ENCODE measurements at regions not wholly inside any gene's neighbourhood (a gene's known extent, or its start where the extent isn't known, plus 50 kb on each side); places are given as distances from the start of the nearest gene placed in this dataset.

- Histone ChIP-seq H2AFZ (ENCODE audit: insufficient read depth, low read depth, low read length, poor library complexity, severe bottlenecking) (no peak overlapping the region), H3K27ac (ENCODE audit: low read depth in 1 of 2, low read length in 2 of 2) (no peak overlapping the region), H3K4me1 (ENCODE audit: control insufficient read depth in 1 of 2, insufficient read depth in 2 of 2, low read length in 2 of 2) (no peaks in the 10 kb centered on the region), H3K27me3 (ENCODE audit: control insufficient read depth in 2 of 2, insufficient read depth in 2 of 2, low read length in 2 of 2) (no peaks in the 10 kb centered on the region), H3K79me2 (ENCODE audit: insufficient read depth, low read length) (no peaks in the 10 kb centered on the region), H3K4me3 (replicated peaks in 1 of 3; ENCODE audit: low read depth in 2 of 3, low read length in 3 of 3) (no peak overlapping the region), H3K4me2 (replicated peaks; ENCODE audit: extremely low read depth, low read length, poor library complexity, severe bottlenecking) (no peak overlapping the region), H3K9ac (ENCODE audit: insufficient read depth, low read length, poor library complexity, severe bottlenecking) (no peak overlapping the region), H4K20me1 (ENCODE audit: insufficient read depth, low read length) (no peaks in the 10 kb centered on the region), H3K36me3 (replicated peaks in 1 of 2; ENCODE audit: control insufficient read depth in 1 of 2, insufficient read depth in 2 of 2, low read length in 2 of 2) (no peaks in the 10 kb centered on the region), H3K9me3 (replicated peaks in 1 of 2; ENCODE audit: control insufficient read depth in 1 of 2, insufficient read depth in 1 of 2, low read length in 2 of 2) (peaks cover 30 to 36% of the 10 kb centered on the region in 2 donors)
- H3K4me3 Mint-ChIP-seq: no peak overlapping the region
- peaks cover 14 to 30% (median 25%) of the 10 kb centered on the region in 7 donors for H3K9me3 Mint-ChIP-seq
- TF ChIP-seq CTCF (IDR thresholded peaks at IDR 0.05): no peak
- H3K27ac Mint-ChIP-seq: no peak overlapping the region
- intact Hi-C loops (cut with micrococcal nuclease): no loop called here
- WGBS (ENCODE audit: insufficient coverage): 88% methylated on average over 2 of the region's 2 CpGs
- no peaks in the 10 kb centered on the region for H3K4me1 Mint-ChIP-seq
- H3K36me3 Mint-ChIP-seq: no peaks in the 10 kb centered on the region
- H3K27me3 Mint-ChIP-seq (ENCODE audit: low read depth in 3 of 3): no peaks in the 10 kb centered on the region
- no peak for DNase-seq
Measured at GRCh38 chr10:36066102-36066501, 424.0 kb upstream of the FZD8 start.

- Histone ChIP-seq H3K4me3 (replicated peaks in 1 of 3; ENCODE audit: low read depth in 2 of 3, low read length in 3 of 3) (no peak overlapping the region), H3K9ac (ENCODE audit: insufficient read depth, low read length, poor library complexity, severe bottlenecking) (no peak overlapping the region), H3K27me3 (ENCODE audit: control insufficient read depth in 2 of 2, insufficient read depth in 2 of 2, low read length in 2 of 2) (no peaks in the 10 kb centered on the region), H3K27ac (ENCODE audit: low read depth in 1 of 2, low read length in 2 of 2) (no peak overlapping the region), H3K4me1 (ENCODE audit: control insufficient read depth in 1 of 2, insufficient read depth in 2 of 2, low read length in 2 of 2) (no peaks in the 10 kb centered on the region), H2AFZ (ENCODE audit: insufficient read depth, low read depth, low read length, poor library complexity, severe bottlenecking) (no peak overlapping the region), H3K36me3 (replicated peaks in 1 of 2; ENCODE audit: control insufficient read depth in 1 of 2, insufficient read depth in 2 of 2, low read length in 2 of 2) (no peaks in the 10 kb centered on the region), H3K79me2 (ENCODE audit: insufficient read depth, low read length) (no peaks in the 10 kb centered on the region), H3K9me3 (replicated peaks in 1 of 2; ENCODE audit: control insufficient read depth in 1 of 2, insufficient read depth in 1 of 2, low read length in 2 of 2) (peaks cover 34 to 42% of the 10 kb centered on the region in 2 donors), H3K4me2 (replicated peaks; ENCODE audit: extremely low read depth, low read length, poor library complexity, severe bottlenecking) (no peak overlapping the region), H4K20me1 (ENCODE audit: insufficient read depth, low read length) (no peaks in the 10 kb centered on the region)
- H3K36me3 Mint-ChIP-seq: no peaks in the 10 kb centered on the region
- no peak for TF ChIP-seq CTCF (IDR thresholded peaks at IDR 0.05)
- H3K9me3 Mint-ChIP-seq: peaks cover 14 to 32% (median 27%) of the 10 kb centered on the region in 7 donors
- no peaks in the 10 kb centered on the region for H3K4me1 Mint-ChIP-seq
- WGBS (ENCODE audit: insufficient coverage): 78% methylated on average over 5 of the region's 7 CpGs
- H3K27ac Mint-ChIP-seq: no peak overlapping the region
- no peak overlapping the region for H3K4me3 Mint-ChIP-seq
- H3K27me3 Mint-ChIP-seq (ENCODE audit: low read depth in 3 of 3): no peaks in the 10 kb centered on the region
- intact Hi-C loops (cut with micrococcal nuclease): no loop called here
- DNase-seq: no peak
Measured at GRCh38 chr10:36063396-36063795, 421.3 kb upstream of the FZD8 start.
